OCI-LY7 (cell line): ENCODE measurements at regions not wholly inside any gene's neighbourhood (a gene's known extent, or its start where the extent isn't known, plus 50 kb on each side); places are given as distances from the start of the nearest gene placed in this dataset.

ENCODE experiments used
- EZH2phosphoT487 ChIP-seq: fragments of 200-600 bp; sonication (generic); IDR thresholded peaks from 2 replicates; pipeline ENCODE4 v1.6.1; 2018; ENCODE audit warnings: low read depth, borderline replicate concordance, mild to moderate bottlenecking, mixed run types, antibody characterized with exemption, low read length, moderate library complexity, mixed read lengths
- TF ChIP-seq, protein P1 (sequence below): fragments of 200-600 bp; sonication (generic); conservative IDR thresholded peaks from 2 replicates; pipeline ENCODE4 v1.5.1; 2014; ENCODE audit warnings: mild to moderate bottlenecking, antibody characterized with exemption, low read length, moderate library complexity, mixed read lengths

GRCh38 chr1:204758601-204759000 is 73.1 kb upstream of the LRRN2 start:
- TF ChIP-seq, protein P1, sequence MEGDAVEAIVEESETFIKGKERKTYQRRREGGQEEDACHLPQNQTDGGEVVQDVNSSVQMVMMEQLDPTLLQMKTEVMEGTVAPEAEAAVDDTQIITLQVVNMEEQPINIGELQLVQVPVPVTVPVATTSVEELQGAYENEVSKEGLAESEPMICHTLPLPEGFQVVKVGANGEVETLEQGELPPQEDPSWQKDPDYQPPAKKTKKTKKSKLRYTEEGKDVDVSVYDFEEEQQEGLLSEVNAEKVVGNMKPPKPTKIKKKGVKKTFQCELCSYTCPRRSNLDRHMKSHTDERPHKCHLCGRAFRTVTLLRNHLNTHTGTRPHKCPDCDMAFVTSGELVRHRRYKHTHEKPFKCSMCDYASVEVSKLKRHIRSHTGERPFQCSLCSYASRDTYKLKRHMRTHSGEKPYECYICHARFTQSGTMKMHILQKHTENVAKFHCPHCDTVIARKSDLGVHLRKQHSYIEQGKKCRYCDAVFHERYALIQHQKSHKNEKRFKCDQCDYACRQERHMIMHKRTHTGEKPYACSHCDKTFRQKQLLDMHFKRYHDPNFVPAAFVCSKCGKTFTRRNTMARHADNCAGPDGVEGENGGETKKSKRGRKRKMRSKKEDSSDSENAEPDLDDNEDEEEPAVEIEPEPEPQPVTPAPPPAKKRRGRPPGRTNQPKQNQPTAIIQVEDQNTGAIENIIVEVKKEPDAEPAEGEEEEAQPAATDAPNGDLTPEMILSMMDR: no peak
- no peak for TF ChIP-seq EZH2phosphoT487
